NCI-H2196 (cell line): ENCODE measurements at regions not wholly inside any gene's neighbourhood (a gene's known extent, or its start where the extent isn't known, plus 50 kb on each side); places are given as distances from the start of the nearest gene placed in this dataset.

ENCODE experiments used
- DNase-seq: peaks from one replicate; lab custom pipeline; 2025; ENCODE audit not compliant: unreplicated experiment; lab: John Stamatoyannopoulos, UW

DNA sequence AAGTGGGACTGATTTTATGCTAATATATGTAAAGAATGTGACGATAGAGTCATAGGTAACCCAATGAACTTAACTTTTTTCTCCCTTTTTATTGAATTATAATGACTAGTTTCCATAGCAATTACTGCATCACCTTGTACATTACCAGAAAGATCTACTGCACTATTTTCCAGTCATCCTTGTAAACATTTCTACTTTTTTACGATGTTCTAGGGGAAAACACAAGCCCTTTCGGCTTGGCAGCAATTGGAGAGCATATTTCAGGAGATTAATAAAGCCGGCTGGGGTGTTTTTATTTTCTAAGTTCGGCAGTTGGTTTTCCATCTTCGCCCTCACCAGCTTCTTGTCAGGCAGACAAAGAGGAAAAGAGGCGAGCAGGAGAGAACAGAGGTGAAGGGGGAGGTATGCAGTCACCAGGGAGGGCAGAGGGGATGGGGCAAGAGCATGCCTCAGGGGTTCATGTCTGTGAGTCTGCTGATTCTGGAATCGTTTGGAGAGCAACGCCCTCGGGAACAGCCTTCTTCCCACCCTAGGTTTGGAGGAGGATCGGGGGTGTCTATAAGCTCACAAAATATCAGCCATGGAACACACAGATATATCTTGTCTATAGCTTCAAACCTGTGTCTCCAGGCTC, 476.4 kb downstream of the MIAT start:
- no peak for DNase-seq

DNA sequence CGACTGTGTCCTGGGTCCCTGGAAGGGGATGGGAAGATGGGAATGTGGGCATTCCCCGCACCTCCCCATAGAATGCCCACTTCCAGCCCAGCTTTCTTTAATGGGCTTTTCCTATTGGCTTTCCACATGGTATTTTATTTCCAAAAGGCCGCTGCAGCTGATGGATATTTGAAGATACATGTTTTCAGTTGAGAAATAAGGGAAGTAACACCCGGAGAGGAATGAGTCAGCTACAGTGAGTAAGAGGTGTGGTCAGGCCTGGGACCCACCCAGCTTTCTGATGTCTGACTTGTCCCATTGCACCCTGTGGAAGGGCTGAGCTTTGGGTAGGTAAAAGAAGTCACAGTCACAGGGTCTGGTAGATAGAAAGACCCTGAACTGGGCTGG, 476.9 kb downstream of the MIAT start:
- DNase-seq: no peak

DNA sequence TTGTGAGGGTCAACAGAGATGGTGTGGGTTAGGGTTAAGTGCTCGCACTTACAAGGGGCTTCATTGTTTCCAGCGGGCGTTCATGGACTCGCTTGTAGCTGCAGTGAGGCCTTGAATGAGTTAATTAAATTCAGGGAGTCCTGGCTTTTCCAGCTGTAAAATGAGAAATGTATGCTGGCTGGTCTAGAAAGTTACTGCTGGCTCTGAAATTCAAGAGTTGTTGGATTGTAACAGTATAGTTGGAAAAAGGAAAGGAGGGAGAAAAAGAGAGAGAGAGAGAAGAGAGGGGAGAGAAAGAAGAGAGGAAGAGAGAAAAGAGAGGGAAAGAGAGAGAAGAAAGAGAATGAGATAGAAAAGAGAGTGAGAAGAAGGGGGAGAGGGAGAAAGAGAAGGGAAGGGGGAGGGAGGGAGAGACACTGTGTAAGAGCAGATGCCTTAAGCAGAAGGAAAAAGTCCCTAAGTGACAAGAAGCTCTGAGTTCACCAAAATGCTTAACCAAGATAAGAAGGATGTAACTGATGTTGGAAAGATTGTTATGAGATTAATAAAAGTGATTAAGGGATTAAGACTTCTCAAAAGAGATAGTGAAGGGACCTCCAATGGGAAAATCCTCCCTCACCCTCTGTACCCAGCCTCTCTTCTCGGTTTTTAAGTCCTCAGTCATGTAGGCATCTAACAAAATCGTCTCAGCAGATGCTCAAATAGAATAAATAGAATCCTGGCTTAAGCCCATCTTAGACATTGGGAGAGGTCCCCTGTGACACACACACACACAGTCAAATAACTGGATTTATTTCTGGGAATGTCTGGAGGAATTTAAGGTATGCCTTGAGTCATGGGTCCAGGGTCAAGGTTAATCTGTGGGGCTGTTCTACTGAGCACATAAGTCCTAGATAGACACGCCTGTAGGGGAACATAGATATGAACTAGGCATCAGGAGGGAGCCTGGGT, 477.9 kb downstream of the MIAT start:
- DNase-seq: no peak

DNA sequence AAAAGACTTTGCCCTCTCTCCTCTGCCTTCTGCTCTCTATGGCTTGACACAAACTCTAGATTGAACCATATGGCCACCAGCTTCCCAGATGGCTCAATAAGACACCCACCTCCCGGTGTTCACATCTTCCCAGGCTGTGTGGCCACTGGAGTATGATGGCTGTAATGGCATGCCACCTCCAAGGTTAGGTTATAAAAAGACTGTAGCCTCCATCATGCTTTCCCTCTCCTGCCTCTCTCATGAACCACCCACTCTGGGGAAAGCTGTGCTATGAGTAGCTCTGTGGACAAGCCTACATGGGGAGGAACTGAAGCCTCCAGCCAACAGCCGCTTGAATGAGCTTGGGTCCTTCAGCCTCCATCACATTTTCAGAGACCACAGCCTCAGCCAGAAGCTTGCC, 479.2 kb downstream of the MIAT start:
- no peak for DNase-seq

DNA sequence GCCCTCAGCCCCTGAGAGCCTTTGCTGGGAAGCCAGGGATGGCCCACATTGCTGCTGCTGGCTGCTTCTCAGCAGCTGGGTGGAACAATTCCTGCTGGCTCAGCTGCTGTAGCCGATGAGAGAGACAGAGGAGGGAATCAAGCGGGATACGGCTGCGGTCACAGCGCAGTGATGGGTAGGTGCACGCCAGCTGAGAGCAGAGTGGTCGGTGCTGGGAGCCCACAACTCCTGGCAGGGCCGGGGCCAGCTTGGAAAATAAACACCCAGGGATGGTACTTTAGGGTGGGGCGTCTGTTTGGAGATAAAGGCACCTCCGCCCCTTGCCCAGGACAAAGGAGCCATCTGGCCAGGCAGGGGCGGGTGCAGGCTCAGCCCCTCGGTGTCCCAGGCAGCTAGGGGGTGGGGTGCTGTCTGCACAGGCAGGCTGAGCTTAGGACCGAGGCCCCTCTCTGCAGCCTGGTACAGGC, 480.5 kb downstream of the MIAT start:
- DNase-seq: no peak

DNA sequence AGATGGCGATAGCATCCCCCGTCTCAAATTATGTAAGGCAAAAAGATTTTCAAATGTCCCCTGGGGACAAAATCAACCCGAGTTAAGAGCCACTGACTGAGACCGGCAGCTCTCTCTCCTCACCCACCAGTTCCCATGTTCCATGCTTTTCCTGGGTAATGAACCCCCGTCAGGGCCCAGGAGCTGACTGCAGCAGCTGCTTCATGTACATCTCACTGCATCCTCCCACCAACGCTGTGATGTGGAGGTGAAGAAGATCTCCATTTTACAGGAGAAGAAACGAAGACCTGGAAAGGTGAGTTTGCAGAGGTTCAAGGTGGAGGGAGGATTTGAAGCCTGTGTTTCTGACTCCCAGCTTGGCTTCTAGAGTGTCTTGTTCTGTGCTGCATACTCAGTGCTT, 481.1 kb downstream of the MIAT start:
- no peak for DNase-seq

DNA sequence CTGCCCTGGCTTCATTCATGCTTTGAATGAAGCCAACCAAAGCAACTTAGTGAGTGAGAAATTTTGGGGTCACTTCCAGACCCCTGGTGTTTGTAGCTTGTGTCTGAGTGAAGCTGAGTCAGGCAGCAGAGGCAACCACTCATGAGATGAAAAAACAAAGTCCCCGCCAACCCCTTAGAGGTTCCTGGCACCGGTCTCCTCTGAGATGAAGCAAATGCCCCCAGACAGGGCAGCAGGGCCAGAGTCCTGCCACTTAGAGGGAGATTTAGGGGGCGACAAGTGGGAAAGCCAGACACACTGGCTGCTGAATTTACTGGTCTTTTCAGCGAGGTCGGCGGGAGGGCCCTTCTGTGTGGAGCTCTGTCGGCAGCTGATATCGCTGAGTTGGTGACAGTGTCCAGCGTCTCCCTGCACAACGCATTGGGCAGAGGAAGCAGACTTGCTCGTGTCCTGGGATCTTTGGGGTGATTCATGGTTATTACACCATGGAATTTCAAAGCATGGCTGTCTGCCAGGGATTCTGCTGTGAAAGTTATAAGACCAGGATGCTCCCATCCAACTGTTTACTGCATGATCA, 482.6 kb downstream of the MIAT start:
- no peak for DNase-seq

DNA sequence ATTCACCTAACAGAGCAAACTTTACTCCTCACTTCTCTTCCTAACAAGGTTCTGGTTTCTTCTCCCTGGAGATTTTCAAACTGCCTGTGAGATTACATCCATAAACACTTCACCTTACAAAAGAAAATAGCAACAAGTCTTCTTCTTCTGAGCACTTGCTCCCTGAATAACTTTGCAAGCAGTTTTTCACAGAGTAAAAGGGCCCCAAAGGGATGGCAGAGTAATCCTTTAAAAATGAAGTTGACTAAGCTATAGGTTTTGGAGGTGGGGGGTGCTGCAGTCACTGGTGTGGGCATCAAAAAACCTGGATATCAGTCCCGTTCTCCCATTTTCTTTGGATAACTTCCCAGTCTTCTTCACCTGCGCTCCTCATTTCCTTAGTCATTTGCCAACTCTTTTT, 484.9 kb downstream of the MIAT start:
- DNase-seq: no peak

DNA sequence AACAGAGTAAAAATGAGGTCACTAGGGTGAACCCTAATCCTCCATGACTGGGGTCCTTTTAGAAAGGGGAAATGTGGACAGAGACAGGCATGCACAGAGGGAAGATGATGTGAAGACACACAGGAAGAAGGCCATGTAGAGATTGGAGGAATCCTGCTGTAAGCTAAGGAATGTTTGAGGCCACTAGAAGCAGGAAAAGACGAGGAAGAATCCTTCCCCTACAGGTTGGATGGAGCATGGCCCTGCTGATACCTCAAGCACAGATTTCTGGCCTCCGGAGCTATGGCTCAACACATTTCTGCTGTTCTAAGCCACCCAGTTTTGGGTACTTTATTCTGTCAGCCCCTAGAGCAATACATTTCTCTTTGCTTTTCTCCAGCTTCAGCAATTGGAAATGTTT, 486.9 kb downstream of the MIAT start:
- DNase-seq: no peak

DNA sequence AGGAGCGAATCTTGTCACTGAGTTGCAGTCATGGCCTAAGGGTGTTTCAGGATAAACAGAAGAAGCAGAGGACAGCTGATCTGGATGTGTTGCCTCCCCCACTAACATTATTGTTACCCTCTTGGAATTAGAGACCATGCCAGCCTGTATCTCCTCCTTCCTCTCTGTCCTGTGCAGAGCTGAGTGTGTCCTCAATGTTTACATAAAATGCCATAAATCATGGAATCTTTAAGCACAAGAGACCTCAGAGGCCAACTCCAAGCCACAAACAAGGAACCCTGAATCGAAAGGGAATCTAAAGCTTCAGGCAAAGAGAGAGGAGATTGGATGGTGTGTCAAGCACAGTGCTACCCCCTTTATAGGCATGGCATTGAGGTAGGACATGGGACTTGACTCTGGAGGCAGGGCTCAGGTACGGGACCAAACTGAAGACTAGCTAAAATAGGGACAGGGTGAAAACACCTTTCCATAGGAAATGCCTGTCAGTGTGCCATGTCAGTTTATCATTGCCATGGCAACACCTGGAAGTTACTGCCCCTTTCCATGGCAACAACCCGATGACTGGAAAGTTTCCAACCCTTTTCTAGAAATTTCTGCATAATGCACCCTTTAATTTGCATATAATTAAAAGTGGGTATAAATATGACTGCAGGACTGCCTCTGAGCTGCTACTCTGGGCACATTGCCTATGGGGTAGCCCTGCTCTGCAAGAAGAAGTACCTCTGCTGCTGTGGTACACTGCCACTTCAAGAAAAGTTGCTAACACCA, 489.7 kb downstream of the MIAT start:
- no peak for DNase-seq

DNA sequence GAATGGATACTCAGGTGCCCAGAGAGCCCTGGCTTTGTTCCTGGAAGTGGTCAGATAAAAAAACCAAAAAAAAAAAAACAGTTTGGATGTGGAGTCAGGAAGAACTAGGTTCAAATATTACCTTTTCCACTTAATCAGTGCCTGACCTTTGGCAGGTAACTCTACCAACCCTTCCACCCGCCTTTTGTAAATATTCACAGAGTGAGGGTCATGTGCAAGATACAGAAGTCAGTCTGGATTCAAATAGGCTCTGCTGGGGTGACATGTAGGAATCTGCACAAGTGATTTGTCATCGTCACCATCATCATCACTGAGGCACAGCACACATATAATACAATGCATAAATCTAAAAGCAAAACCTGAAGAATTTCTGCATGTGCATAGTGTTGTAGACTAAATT, 490.7 kb downstream of the MIAT start:
- no peak for DNase-seq

DNA sequence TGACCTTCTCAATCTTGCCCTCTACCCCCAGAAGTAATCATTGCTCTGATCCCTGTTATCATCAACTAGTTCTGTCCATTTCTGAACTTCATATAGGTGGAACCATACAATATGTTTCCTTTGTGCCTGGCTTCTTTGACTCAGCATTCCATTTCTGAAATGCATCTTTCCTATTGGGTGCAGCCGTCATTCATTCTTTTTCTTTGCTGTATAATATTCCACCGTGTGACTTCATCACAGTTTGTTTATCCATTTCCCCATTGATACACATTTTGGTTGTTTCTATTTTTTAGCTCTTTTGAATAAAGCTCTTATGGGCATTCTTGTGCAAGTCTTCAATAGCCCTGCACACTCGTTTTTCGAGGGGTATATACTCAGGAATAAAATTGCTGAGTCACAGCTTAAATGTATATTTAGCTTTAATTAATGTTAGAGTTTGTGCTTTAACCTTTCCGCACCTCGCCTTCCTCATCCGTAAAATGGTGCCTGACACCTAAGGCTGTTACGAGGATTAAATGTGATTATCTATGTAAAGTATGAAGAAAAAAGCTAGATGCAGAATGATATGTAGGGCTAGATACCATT, 491.6 kb downstream of the MIAT start:
- no peak for DNase-seq

DNA sequence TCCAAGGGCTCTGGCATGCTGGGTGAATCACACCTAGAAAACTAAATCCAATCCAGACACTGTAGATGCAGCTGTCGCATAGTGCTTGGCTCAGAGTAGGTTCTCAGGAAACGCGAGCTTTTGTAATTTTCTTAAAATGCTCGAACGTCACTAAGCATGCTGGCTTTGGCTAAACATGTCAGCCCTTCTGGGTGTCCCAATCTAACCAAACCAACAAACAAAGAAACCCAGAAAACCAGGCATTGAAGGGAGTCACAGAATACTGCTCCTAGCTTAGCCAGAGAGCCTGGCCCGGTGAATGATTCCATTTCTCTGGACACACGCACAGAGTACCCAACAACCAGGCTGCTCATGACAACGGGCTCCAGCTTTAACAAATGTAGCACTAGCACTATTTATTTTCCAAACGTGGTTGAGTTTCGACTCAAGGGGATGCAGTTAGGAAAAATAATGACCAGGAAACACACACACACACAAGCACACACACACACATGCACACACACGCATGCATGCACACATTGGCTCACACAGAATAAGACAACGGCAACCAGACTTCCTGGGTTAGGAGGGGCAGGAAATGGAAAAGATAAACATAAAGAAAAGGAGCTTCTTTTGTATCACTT, 492.6 kb downstream of the MIAT start:
- no peak for DNase-seq

DNA sequence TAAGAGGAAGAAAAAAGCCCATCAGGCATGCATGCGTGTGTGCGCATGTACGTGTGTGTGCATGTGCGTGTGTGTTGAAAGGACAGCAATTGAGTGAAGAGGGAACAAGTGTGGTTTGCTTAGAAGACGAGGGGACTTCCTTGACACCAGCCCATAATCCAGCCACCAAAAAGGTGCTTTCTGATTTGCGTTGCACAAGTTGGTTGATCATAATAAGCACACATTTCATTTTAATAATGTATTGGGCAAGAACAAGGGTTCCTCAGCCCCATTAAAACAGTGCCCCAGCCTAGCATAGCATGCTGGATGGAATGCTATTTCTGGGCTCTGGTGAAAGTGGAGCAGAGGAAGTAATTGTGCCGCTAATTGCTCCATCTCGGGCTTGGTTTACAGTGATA, 493.2 kb downstream of the MIAT start:
- no peak for DNase-seq

DNA sequence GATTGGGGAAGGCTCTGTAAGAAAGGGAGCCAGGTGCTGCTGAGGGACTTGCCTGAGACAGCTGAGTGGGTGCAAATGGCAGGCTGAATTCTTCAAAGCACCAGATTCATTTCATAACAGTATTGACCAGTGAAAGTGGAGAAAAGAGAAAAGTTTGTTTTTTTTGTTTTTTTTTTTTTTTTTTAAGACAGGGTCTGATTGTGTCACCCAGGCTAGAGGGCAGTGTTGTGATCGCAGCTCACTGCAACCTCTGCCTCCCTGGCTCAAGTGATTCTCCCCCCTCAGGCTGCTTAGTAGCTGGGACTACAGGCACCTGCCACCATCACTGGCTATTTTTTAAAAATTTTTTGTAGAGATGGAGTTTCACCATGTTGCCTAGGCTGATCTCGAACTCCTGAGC, 494.0 kb downstream of the MIAT start:
- DNase-seq: no peak

DNA sequence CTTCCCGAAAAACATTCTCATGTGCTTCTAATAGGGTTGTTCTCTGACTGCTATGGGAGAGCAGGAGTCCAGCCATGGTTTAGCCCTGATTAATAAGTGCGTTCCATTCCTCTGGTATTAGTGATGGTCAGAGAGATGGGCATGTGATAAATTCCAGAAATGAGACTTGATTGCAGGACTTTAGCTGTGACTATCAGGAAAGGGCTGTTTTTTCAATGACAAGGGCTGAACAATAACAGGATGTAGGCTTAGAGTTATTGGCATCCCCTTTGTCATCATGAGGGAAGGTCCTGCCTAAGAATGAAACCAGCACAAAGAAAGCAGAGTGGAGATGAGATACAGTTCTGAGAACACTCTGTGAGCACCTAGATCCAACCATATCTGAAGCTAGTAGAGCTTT, 494.6 kb downstream of the MIAT start:
- DNase-seq: no peak

DNA sequence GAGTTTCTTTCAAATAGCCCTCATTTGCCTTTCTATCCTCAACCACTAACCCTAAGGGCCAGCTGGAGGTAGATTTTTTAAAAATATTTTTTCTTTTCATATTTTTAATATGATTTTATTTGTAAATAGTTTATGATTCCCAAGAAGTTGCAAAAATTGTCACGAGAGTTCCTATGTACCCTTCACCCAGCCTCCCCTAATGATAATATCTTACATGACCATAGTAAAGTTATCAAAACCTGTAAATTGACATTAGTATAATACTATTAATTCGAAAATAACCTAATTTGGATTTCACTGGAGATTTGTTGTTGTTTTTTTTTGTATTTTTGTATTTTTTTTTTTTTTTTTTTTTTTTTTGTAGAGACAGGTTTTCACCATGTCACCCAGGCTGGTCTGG, 495.5 kb downstream of the MIAT start:
- DNase-seq: no peak

DNA sequence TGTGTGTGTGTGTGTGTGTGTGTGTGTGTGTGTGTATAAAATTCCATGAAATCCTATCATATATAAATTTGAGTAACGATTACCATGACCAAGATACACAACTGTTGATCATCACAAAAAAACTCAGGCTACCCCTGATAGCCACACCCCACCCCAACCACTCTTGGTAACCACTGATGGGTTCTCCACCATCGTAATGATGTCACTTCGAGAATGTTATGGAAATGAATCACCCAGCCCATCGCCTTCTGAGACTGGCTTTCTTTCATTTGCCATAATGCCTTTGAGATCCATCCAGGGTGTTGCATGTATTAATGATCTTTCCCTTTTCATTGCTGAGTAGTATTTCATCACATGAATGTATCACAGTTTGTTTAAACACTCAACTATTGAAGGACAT, 496.0 kb downstream of the MIAT start:
- DNase-seq: no peak

DNA sequence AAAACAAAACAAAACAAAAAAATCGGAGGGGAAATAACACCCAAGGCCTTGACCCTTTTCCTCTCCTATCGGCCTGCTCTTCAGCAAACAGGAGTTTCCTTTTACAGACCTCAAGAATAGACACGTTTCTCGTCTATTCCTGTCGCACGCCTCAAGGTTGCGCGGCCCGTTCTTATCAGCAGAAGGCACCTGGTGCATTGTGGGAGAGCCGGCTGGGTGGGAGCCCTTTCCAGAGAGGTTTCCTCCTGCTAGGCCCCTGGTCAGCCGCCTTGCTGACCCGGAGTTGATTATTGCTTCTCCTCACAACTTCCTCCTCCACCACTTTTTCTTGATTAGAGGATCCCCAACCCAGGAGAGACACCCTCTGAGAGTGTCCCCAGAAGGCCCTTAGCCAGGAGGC, 497.3 kb downstream of the MIAT start:
- DNase-seq: no peak

DNA sequence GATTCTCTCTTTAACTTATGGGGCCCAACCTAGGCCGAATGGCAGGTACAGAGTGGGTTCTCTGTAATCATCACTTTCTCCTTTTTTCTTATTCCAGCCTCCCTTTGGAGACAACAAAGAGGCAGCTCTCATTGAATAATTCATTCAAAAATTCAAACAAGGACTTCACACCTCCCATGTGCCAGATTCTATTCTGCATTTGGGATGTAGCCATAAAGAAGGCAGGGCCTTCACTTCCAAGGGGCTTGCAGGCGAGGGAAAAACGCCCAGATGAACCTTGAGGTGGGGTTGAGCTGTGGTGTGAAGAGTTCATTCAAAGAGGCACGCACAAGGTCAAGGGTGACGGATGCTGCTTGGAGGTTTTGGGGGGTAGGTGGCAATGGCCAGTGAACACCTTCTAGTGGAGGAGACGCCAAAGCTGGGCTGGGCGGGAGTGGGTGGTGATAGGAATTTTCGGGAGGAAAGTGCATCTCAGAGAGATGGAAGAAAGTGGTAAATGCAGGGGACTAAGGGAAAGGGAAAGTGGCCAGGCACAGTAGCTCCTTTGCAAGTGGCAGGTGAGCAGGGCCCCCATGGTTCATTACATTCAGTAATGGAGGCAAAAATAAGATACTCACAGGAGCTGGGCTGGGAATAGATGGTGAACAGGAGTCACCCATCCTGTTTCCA, 499.6 kb downstream of the MIAT start:
- DNase-seq: no peak
